Gastrocnemius medialis (tissue), 4 donors: ENCODE measurements at regions not wholly inside any gene's neighbourhood (a gene's known extent, or its start where the extent isn't known, plus 50 kb on each side); places are given as distances from the start of the nearest gene placed in this dataset.

ENCODE experiments used
- CTCF ChIP-seq, 5 experiments: fragments of 450-650 bp in 3 of 5; fragments of 200-600 bp in 2 of 5; sonication (generic) in 2 of 5; IDR thresholded peaks in 4 of 5; conservative IDR thresholded peaks in 1 of 5; 1 replicate in 4 of 5; 2 replicates in 1 of 5; pipeline ENCODE4 v1.5.1; 2016 to 2019; ENCODE audit warnings: antibody characterized with exemption in 5 of 5, mild to moderate bottlenecking in 3 of 5, moderate library complexity in 3 of 5
- POLR2A ChIP-seq, 2 donors: fragments of 450-650 bp; IDR thresholded peaks; one replicate each; pipeline ENCODE4 v1.6.1; 2017; ENCODE audit warnings: antibody characterized with exemption in 2 of 2, mild to moderate bottlenecking in 2 of 2, moderate library complexity in 2 of 2

- TF ChIP-seq POLR2A (IDR thresholded peaks at IDR 0.05) = no peak
- TF ChIP-seq CTCF (IDR thresholded peaks at IDR 0.05 in 4 of 5, conservative IDR thresholded peaks at IDR 0.05 in 1 of 5) = no peak
These were observed 838.1 kb downstream of the DACH1 start for GRCh38 chr13:71028884-71029283.
